ENCODE measurements at regions not wholly inside any gene's neighbourhood (a gene's known extent, or its start where the extent isn't known, plus 50 kb on each side); places are given as distances from the start of the nearest gene placed in this dataset.

DNA sequence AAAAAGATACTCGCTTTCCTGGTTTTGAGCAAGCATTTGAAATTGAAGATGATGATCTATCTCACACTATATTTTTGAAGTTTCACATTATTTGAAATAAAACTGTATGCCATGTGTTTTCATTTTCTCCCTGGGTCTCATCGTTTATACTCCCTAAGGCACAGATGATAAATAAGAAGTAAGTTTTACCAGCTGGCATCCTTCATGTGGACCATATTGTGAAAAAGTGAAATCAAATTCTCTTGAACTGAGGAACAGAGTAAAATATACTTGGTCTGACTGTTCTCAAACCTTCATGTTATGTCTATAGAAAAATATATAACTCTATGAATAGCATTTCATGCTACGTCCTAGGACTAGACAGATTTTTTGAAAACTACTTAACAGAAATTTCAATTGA, 1600.9 kb upstream of the C9orf72 start:
- Histone ChIP-seq H3K27ac (ENCODE audit: extremely low read depth, low read depth, low read length) (no peak overlapping the region), H3K4me1 (ENCODE audit: control insufficient read depth, insufficient read depth, low read length) (no peaks in the 10 kb centered on the region), H3K4me3 (ENCODE audit: low read depth, low read length) (no peak overlapping the region), H3K9me3 (ENCODE audit: control insufficient read depth, insufficient read depth, low read depth, low read length) (no peaks in the 10 kb centered on the region), H3K36me3 (ENCODE audit: control insufficient read depth in 2 of 2, insufficient read depth in 1 of 2, low read length in 2 of 2) (no peaks in the 10 kb centered on the region)
- ChIA-PET POLR2A (no interaction called here), CTCF (no interaction called here)
- no peak for TF ChIP-seq BCL11B (tag by site-specific recombination; IDR thresholded peaks at IDR 0.05; ENCODE audit: low read depth)
- no peak for TF ChIP-seq ZNF354C (tag by site-specific recombination; IDR thresholded peaks at IDR 0.05; ENCODE audit: borderline replicate concordance, low read depth)
- TF ChIP-seq ZSCAN30 (tag by site-specific recombination; IDR thresholded peaks at IDR 0.05), result no peak
- no peak for TF ChIP-seq ZBTB17 (tag by site-specific recombination; IDR thresholded peaks at IDR 0.05)
- TF ChIP-seq, protein P1, sequence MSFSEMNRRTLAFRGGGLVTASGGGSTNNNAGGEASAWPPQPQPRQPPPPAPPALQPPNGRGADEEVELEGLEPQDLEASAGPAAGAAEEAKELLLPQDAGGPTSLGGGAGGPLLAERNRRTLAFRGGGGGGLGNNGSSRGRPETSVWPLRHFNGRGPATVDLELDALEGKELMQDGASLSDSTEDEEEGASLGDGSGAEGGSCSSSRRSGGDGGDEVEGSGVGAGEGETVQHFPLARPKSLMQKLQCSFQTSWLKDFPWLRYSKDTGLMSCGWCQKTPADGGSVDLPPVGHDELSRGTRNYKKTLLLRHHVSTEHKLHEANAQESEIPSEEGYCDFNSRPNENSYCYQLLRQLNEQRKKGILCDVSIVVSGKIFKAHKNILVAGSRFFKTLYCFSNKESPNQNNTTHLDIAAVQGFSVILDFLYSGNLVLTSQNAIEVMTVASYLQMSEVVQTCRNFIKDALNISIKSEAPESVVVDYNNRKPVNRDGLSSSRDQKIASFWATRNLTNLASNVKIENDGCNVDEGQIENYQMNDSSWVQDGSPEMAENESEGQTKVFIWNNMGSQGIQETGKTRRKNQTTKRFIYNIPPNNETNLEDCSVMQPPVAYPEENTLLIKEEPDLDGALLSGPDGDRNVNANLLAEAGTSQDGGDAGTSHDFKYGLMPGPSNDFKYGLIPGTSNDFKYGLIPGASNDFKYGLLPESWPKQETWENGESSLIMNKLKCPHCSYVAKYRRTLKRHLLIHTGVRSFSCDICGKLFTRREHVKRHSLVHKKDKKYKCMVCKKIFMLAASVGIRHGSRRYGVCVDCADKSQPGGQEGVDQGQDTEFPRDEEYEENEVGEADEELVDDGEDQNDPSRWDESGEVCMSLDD (tag by site-specific recombination; IDR thresholded peaks at IDR 0.05), result no peak
- no peak for TF ChIP-seq ZNF138 (tag by site-specific recombination; IDR thresholded peaks at IDR 0.05; ENCODE audit: borderline replicate concordance)
- no peak for TF ChIP-seq ZNF660 (tag by site-specific recombination; IDR thresholded peaks at IDR 0.05)
- TF ChIP-seq ZNF837 (tag by site-specific recombination; IDR thresholded peaks at IDR 0.05), result no peak
- no peak for TF ChIP-seq ZNF610 (tag by site-specific recombination; IDR thresholded peaks at IDR 0.05; ENCODE audit: borderline replicate concordance)
- TF ChIP-seq KLF16 (tag by site-specific recombination; IDR thresholded peaks at IDR 0.05), result no peak
- TF ChIP-seq ZBTB48 (tag by site-specific recombination; IDR thresholded peaks at IDR 0.05), result no peak
- no peak for TF ChIP-seq ZNF350 (tag by site-specific recombination; IDR thresholded peaks at IDR 0.05)

DNA sequence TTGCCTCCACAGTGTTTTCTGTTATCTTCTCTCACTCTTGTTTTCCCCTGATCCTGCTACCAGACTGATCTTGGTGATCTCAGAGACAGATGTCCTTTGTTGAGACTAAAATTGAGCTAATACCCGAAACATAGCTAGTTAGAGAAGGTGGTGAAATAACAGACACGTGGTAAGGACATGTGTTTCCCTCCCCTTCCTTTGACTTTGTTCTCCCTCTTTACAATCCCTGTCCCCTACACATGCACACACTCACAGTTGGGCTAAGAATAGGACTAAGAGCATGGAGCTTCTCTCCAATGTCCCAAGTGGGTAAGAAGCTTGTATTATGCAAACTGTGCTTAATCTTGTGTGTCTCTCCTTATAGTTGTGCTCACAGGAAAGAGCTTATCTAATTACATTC, 1603.0 kb upstream of the C9orf72 start:
- TF ChIP-seq ZNF510 (tag by site-specific recombination; IDR thresholded peaks at IDR 0.05; ENCODE audit: insufficient replicate concordance), result no peak
- TF ChIP-seq, protein P2, sequence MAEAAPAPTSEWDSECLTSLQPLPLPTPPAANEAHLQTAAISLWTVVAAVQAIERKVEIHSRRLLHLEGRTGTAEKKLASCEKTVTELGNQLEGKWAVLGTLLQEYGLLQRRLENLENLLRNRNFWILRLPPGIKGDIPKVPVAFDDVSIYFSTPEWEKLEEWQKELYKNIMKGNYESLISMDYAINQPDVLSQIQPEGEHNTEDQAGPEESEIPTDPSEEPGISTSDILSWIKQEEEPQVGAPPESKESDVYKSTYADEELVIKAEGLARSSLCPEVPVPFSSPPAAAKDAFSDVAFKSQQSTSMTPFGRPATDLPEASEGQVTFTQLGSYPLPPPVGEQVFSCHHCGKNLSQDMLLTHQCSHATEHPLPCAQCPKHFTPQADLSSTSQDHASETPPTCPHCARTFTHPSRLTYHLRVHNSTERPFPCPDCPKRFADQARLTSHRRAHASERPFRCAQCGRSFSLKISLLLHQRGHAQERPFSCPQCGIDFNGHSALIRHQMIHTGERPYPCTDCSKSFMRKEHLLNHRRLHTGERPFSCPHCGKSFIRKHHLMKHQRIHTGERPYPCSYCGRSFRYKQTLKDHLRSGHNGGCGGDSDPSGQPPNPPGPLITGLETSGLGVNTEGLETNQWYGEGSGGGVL (tag by site-specific recombination; IDR thresholded peaks at IDR 0.05), result no peak
- no peak for TF ChIP-seq ZNF426 (tag by site-specific recombination; IDR thresholded peaks at IDR 0.05)
- no peak for TF ChIP-seq ZNF548 (tag by site-specific recombination; IDR thresholded peaks at IDR 0.05)
- TF ChIP-seq, protein P3, sequence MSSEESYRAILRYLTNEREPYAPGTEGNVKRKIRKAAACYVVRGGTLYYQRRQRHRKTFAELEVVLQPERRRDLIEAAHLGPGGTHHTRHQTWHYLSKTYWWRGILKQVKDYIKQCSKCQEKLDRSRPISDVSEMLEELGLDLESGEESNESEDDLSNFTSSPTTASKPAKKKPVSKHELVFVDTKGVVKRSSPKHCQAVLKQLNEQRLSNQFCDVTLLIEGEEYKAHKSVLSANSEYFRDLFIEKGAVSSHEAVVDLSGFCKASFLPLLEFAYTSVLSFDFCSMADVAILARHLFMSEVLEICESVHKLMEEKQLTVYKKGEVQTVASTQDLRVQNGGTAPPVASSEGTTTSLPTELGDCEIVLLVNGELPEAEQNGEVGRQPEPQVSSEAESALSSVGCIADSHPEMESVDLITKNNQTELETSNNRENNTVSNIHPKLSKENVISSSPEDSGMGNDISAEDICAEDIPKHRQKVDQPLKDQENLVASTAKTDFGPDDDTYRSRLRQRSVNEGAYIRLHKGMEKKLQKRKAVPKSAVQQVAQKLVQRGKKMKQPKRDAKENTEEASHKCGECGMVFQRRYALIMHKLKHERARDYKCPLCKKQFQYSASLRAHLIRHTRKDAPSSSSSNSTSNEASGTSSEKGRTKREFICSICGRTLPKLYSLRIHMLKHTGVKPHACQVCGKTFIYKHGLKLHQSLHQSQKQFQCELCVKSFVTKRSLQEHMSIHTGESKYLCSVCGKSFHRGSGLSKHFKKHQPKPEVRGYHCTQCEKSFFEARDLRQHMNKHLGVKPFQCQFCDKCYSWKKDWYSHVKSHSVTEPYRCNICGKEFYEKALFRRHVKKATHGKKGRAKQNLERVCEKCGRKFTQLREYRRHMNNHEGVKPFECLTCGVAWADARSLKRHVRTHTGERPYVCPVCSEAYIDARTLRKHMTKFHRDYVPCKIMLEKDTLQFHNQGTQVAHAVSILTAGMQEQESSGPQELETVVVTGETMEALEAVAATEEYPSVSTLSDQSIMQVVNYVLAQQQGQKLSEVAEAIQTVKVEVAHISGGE (tag by site-specific recombination; conservative IDR thresholded peaks at IDR 0.05; ENCODE audit: low read depth), result no peak
- TF ChIP-seq, protein P4, sequence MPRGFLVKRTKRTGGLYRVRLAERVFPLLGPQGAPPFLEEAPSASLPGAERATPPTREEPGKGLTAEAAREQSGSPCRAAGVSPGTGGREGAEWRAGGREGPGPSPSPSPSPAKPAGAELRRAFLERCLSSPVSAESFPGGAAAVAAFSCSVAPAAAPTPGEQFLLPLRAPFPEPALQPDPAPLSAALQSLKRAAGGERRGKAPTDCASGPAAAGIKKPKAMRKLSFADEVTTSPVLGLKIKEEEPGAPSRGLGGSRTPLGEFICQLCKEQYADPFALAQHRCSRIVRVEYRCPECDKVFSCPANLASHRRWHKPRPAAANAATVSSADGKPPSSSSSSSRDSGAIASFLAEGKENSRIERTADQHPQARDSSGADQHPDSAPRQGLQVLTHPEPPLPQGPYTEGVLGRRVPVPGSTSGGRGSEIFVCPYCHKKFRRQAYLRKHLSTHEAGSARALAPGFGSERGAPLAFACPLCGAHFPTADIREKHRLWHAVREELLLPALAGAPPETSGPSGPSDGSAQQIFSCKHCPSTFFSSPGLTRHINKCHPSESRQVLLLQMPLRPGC (tag by site-specific recombination; IDR thresholded peaks at IDR 0.05), result no peak
- POLR2A ChIA-PET, result no interaction called here
- Histone ChIP-seq H3K36me3 (ENCODE audit: control insufficient read depth in 2 of 2, insufficient read depth in 1 of 2, low read length in 2 of 2) (no peaks in the 10 kb centered on the region), H3K4me1 (ENCODE audit: control insufficient read depth, insufficient read depth, low read length) (no peaks in the 10 kb centered on the region), H3K4me3 (ENCODE audit: low read depth, low read length) (no peak overlapping the region), H3K27ac (ENCODE audit: extremely low read depth, low read depth, low read length) (no peak overlapping the region), H3K9me3 (ENCODE audit: control insufficient read depth, insufficient read depth, low read depth, low read length) (no peaks in the 10 kb centered on the region)
- CTCF ChIA-PET, result no interaction called here

Measured in HEK293 (cell line).